GM19452 (cell line): ENCODE measurements at regions not wholly inside any gene's neighbourhood (a gene's known extent, or its start where the extent isn't known, plus 50 kb on each side); places are given as distances from the start of the nearest gene placed in this dataset.

Source experiments
- ATAC-seq: cut with Tn5 transposase; IDR thresholded peaks from one replicate; pipeline ENCODE4 v1.9.1; 2021; ENCODE audit not compliant: unreplicated experiment

DNA sequence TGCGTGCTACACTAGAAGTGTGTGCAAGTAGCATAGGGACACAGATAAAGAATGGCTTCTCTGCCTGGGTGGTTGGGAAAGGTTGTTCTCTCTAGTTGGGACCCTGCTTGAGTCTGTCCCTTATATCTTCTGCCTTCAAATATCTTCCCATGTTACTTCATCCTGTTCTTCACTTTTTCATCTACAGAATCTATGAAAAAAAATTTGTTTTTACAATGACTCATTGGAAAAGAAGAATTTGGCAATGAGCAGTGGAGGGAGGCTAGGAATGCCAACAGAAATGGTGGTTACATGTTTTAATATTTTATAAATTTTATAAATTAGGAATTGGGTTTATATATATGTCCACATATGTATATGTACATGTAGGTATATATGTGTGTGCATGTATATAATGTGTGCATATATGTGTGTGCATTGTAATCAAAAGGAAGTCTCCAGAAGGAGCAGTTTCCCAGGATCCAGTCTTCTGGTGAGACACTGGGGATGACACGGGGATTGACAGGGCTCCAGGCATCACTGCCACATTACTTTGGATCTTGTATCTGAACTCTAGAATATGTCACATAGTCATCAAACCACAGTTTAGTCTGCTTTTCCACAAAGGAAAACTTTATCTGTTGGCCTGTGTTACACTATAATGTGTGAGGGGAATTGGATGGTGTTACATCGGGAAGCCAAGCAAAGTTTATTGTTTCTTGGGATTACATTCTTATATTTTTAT is 75.3 kb upstream of the RIPOR2 start:
- no peak for ATAC-seq

DNA sequence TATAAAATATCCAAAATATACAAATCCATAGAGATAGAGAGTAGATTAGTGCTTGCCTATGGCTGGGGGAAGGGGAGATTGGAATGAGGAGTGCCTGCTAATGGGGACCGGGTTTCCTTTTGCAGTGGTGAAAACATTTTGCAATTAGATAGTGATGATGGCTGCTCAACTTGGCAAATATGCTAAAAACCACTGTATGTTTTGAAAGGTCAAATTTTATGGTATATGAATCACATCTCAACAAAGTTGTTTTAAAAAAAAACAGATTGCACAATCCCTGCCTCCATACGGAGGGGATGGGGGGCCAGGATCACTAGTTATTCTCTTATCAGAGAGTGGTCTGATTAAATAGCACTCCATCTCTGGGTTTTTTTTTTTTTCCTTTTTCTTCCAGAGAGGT is 76.9 kb upstream of the RIPOR2 start:
- no peak for ATAC-seq

DNA sequence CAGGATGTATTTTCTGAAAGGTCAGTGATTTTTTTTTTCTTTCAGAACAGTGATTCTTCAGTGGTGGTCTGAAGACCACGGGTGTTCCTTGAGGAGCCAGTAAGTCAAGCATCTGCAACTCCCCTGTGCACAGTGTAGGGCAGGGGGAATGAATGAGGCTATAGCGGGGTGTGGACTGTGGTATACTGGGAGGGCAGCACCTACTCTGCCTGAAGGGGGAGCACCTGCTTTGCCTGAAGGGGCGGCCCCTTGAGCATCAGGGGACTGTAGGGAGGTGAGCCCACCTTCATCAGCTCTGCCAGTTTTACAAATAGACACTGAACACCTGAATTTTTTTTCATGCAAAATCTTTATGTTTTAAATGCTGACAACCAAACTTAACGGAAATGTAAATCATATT is 77.5 kb upstream of the RIPOR2 start:
- no peak for ATAC-seq

DNA sequence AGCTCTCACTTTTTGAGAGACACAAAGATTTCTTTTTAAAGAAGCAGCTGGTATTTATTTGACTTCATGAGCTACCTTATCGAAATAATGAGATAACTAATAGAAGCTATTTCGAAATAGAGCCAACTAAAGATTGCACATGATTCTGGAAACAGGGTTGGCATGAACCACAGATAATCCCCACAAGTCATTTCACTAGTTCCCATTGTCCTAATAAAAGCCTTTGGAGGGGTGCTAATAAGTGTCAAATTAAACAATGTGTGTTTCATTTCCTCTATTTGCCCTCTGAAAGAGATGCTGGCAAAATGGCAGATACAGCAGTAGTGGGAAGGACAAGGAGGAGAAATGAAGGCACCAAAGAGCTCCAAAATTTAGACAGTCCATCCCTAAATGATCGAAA is 78.6 kb upstream of the RIPOR2 start:
- ATAC-seq, result no peak

DNA sequence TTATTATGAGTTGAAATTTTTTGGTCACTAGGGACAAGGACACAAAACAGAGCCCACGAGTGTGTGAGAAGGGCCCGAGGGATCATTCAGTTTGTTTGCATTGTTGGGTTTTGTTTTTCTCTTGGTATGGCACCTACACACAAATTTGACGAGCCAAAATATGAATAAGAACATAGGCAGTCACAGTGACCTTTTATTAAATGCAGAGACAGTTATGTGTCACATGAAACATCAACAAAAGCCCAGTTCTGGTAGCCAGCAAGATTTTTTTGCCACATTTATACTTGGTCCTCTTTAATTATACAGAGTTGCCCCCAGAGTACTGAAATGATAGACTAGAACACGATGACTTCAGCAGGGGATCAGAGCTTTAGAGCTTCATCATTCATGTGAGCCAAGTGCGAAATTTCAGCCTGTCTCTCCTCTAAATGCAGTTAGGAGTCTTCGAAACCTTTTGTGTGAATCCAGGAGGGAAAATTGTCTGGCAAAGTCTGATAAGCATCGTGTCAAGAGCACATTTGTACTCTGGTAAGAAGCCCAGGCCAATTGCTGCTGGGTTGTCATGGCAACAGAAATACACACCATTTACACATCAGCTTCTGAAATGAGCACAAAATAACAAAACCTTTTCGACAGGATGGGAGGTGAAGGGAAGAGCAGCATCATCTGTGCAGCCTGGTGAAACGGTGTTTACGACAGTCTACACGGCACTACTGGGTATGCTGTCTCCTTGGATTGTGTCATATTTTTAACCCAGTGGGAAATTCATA is 79.2 kb upstream of the RIPOR2 start:
- no peak for ATAC-seq

DNA sequence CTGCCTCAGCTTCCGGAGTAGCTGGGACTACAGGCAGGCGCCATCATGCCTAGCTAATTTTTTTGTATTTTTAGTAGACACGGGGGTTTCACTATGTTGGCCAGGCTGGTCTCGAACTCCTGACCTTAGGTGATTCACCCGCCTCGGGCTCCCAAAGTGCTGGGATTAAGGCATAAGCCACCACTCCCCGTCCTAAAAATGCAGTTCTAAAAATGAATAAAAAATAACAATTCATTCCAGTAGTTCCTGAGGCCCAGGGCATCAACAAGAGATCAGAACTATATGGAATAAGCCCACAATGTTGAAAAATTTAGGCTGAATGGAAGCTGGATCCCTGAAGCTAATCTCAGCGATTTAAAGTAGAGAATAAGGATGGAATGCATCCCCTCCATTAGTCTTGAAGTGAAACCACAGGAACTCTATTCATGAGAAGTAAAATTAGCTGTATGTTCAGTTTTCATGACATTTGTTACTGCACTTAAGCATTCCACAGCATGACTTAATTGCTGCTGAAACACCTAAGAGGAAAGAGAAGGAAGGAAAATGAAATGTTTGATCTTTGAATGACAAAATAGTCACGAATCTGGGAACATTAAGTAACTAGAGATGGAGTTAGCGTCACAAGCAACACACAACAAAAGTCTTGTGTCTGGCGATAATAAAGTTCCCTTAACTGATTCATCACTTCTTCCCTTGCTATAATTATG is 80.4 kb upstream of the RIPOR2 start:
- ATAC-seq, result no peak

DNA sequence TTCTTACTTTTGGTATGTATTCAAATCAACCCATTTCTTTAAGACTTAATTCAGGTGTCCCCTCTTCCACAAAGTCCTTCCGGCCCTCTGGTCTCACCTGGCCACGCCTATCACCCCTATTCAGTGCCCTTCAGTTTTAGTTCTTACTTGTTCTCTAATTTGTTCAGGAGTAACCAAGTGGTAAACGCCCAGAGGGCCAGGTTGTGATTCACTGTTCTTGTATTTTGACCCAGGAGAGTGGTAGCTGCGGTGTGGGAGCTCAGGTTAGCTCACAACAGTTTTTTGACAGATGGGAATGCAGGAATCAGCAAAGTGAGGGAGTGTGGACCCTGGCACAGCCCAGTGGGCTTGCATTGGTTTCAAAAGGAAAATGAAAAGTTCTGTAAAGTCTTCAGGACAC is 81.7 kb upstream of the RIPOR2 start:
- no peak for ATAC-seq

DNA sequence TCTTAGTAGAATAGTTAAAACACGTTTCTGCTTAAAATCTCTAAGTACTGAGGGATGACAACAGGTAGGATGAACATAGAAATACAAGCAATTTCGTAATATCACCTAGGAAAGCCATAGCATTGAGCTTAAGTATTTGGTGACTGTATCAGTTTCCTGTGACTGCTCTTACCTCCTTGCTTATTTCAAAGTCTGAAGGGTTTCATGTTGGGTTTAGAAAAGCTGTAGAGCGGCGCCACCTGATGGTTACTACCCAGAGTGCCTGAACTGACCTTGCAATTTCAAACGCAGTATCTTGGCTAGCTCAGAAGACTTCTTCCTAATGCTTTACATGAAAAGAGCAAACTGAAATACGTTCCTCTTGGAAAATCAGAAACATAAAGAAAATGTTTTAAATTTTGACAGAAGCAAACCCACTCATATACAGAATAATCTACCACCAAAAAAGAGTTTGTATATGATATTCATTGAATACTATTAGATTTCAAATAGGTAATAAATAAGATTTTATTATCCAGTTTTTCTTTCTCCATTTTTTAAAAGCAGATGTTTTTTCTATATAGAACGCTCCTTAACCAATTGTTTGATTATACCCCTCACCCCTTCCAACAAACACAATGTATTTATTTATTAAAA is 82.3 kb upstream of the RIPOR2 start:
- ATAC-seq, result no peak

DNA sequence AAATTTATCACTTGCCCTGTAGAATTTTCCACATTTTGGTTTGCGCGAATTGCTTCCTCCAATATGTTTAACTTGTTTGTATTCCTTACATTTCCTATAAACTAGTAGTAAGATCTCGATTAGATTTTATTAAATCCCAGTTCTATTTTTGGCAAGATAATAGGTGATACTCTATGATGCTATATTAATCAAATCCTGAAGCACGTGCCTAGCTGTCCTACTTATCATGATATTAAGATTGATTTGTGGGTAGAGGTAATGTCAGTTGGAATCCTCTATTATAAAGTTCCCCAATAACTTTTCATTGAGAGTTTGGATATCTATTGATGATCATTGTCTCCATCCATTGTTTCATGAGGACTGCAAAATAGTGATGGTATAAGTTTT is 82.8 kb upstream of the RIPOR2 start:
- ATAC-seq, result no peak

DNA sequence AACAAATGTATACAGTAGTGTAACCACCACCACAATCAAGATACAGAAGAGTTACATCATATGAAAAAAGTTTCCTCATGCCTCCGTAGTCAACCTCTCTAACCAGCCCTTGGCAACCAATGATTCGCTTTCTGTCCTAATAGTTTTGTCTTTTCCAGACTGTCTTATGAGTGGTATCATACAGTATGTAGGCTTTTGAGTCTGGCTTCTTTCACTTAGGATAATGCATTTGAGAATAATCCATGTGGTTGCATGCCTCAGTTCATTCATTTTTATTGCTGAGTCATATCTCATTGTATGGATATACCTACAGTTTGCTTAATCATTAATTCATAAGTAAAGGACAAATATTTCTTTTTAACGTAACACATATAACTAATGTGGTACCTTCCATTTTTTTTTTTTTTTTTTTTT is 86.4 kb upstream of the RIPOR2 start:
- no peak for ATAC-seq

DNA sequence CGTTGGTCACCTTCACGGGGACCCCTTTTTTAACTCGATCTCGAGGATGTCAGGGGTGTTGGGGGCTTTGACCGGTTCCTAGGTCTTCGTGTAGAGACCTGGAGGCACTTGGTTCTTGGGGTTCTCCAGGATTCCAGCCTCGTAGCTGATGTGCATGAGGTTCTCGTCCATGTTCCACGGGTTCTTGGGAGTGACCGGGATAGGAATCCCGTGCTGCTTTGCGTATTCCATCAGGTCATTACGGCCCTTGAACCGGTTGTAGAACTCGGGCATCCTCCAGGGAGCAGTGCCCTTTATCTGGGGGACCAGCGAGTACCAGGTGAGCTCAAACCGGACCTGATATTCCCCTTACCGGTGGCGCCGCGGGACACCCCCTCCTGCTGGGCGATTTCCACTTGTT is 88.0 kb upstream of the RIPOR2 start:
- ATAC-seq, result no peak

DNA sequence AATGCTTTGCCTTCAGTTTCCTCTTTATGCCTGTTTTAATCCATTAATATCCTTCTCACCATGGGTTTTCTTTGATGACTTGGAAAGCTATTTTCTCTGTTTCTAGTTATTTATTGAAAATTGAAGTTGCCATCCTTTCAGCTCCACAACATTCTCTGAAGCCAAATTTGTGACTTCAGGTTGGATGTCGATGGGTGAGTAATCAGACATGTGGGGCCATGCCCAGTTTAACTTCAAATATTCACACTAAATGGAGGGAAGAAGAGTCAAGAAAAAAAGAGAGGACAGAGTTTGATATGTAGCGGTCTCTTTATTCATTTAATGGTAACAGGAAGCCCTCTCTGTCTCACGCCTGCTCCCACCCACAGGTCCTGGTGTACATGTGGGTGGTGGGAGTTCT is 89.1 kb upstream of the RIPOR2 start:
- no peak for ATAC-seq

DNA sequence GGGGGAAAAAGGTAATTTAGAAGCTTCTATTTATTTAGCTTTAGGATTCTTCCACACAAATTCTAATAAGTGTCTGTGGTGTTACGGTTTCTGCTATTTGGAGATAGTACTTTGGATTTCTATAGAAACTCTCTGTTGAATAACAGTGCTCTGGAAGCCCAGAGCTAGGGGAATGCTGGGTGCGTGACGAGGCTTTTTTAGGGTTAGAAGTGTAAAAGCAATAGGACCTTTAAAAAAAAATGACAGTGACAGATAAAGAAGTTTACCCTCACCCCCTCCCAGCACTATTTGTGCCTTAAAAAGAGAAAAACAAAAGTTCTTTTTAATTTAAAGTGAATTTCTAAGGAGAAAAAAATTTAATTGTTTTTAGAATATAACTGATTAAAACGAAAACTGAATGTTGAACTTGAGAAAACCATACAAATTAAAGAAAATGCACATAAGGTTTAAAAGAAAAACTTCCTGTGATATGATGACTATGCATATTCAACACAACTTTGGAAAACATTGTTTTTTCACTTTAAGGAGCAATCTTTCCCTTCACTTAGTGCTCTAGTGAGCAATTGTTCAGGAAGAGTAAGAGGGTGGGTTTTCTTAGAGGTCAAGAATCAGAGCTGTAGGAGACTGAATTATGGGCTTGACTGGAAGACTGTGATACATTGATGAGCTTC is 89.6 kb upstream of the RIPOR2 start:
- ATAC-seq, result no peak

DNA sequence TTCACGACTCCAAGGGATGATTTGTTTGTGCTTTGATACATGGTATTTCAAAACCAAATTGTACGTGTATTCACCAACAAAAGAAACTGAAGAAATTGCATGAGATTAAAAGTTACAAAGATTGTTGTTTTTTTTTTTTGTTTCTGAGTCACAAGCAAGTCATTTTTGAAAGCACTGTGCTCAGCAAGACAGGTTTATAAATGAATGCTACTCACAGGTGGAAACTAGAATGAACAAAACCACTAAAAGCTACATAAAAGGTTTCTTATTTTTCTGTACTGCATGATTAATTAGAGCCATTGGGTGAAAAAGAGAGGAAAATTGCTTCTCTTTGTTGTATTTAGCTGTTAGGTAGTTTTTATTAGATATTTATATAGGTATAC is 90.2 kb upstream of the RIPOR2 start:
- ATAC-seq, result no peak

DNA sequence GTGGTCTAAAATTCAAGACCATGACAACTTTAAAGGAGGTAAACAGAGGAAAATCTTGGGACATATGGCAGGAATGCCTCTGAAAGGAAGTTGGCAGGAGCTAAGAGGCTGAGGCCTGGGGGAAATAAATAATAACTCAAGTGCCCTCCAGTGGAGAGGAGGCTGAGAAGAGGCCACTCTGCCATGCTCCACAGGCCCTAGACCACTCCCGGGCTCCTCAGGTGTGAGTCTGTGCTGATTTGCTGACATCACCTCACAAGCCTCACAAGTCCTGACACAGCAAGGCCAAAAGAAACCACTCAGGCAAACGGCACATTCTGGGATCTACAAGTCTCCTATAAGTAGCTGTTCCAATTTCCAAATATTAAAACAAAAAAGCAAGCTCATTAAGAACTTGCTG is 91.0 kb upstream of the RIPOR2 start:
- ATAC-seq, result no peak

DNA sequence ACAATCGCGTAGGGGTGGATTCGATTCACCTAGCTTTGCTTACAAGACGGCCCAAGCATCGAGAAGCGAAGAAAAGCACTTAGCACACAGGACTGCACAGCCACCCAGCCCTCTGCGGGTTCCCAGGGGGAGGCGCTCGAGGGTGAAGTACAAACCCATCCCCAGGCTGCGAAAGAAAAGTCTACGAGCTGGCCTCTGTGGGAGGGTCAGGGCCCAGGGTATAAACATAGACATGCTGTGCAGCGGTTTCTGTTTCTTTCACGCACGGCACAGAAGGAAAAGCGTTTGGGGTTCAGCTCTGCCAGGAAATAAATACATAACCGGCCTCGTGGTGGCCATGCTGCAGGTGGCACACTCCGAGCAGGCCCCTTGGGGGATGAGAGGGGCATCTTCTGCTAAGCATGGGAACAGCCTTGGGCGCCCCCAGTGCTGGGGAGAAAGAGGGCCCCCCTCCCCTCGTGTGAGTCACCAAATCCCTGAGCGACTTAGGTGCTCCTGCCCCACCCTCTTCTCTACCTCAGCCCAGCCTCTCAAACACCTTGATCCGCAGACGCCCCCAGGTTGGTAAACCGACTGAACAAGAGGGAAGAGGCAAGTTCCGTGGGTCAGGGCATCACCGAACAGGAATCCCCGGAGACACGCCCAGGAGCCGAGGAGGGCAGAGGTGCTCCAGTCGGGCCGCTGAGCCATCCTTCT is 91.6 kb upstream of the RIPOR2 start:
- peak; percentile 95 for ATAC-seq

DNA sequence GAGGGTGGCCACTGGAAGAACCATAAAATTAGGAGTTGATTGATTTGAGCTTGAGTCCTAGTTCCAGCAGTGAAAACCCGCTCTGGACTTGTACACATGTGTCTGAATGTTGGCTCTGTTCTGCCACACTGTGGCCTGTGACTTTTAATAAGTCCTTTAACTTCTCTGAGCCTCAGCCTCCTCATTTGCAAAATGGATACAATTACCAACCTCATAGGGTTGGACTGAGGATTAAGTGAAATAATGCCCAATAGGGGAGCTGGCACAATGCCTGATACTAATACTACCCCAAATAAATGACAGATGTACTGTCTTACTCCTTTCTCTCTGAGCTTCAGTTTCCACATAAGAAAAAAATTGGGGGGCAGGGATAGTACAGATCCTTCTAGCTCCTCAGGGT is 92.6 kb upstream of the RIPOR2 start:
- no peak for ATAC-seq

DNA sequence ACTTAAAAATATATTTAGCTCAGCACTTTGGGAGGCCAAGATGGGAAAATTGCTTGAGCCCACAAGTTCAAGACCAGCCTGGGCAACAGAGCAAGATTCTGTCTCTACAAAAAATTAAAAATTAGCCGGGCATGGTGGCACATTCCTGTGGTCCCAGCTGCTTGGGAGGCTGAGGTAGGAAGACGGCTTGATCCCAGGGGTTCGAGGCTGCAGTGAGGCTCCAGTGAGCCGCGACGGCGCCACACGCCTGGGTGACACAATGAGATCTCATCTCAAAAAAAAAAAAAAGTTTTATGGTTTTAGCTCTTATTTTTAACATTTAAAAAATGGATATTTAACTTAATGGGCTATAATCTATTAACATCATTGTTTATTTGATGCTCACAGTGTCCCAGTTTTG is 97.2 kb upstream of the RIPOR2 start:
- ATAC-seq, result no peak

DNA sequence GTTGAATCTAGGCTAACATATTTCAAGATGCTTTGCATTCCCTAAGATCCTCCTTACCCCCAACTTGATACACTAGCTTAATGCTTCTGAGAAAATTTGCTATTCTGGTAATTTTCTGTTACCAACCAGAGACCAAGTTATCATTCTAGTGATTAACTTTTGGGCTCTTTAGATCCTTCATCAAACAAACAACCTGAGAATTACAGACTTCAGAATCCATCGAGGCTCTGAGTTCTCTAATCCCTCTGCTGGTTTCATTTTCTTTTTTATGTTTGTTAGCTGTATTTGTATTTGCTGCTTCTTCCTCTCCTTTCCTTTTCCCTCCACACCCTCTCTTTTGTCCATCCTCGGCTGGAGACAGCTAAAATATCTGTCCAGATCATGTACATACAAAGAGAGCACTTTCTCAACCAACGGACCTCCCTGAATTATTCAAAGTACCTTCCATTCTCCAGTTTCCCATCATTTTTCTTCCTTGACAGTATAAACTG is 98.7 kb upstream of the RIPOR2 start:
- ATAC-seq, result no peak

DNA sequence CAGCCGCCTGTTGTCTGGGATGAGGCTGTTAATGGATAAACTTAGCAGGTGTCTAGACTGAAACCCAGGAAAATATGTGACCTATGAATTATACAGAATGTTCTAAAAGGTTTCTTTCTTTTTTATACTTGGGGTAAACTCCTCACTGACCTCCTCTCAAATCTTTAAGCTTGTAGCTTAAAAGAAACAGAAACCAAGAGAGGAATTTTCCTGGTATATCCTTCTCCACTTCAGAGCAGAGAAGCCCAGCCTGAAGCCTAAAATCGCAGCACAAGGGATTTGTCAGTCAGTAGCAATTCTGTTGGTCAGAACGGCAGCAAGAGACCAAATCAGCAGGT is 99.4 kb upstream of the RIPOR2 start:
- no peak for ATAC-seq
